Cardiac septum (tissue), 1 donor: ENCODE measurements at regions not wholly inside any gene's neighbourhood (a gene's known extent, or its start where the extent isn't known, plus 50 kb on each side); places are given as distances from the start of the nearest gene placed in this dataset.

Experiments used
- DNase-seq: peaks from one replicate; pipeline ENCODE4 v3.0.0-alpha.2; 2020; ENCODE audit warnings: low spot score
- intact Hi-C: fragments of 100-400 bp; cut with DNase I; formaldehyde crosslinking; loops from one replicate; pipeline ENCODE4 v1.14.0; 2022
- donor health status: DM: no; HTN: no; CAD: no.

GRCh38 chr2:154924531-154924930 lies 226.0 kb downstream of the KCNJ3 start:
- DNase-seq: no peak
- intact Hi-C loops: no loop called here

GRCh38 chr2:154914561-154914960 lies 216.1 kb downstream of the KCNJ3 start:
- no peak for DNase-seq
- intact Hi-C loops: no loop called here

- intact Hi-C loops: no loop called here
- DNase-seq: no peak
Observed at GRCh38 chr2:154912215-154912614, 213.7 kb downstream of the KCNJ3 start.

GRCh38 chr2:154911729-154912128 lies 213.2 kb downstream of the KCNJ3 start:
- intact Hi-C loops: no loop called here
- DNase-seq: no peak

DNA sequence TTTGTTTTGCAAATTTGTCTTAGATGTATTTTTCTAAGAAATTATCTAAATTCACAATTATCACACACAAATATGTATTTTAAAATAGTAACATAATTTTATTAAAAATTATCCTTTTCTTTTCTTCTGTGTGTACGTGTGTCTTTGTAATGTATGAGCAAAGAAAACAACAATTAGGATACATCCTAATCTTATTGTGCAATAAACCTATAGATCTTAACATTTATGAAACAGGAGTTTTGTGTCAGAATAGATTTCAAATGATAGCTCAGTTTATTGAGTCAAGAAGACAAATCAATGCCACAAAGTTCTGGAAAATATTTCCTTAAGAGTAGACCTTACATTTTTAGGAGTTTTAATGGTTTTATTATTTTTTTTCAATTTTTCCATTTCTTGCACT lies 212.2 kb downstream of the KCNJ3 start:
- no peak for DNase-seq
- intact Hi-C loops: no loop called here

- intact Hi-C loops: no loop called here
- DNase-seq: no peak
Observed at GRCh38 chr2:154908327-154908726, 209.8 kb downstream of the KCNJ3 start.
